ENCODE measurements at regions not wholly inside any gene's neighbourhood (a gene's known extent, or its start where the extent isn't known, plus 50 kb on each side); places are given as distances from the start of the nearest gene placed in this dataset.

DNA sequence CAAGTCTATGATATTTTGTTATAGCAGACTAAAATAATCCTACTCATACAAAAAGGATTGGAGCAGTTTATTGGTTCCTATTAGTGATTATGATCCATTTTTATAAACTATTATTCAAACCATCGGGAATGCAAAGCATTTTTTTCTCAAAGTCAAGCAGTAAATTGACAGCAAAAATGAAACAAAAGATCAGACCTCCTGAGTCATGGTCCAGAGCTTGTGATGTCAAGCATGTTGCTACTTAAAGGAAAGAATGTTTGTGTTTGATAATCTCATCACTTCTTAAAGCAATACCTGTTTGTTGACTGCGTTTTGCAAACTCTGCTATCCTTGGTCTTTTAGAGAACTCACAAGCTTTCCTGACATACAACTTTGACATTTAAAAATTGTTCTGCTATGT, 204.4 kb downstream of the SAMD5 start:
- no peak overlapping the region for H3K27ac ChIP-seq
- H3K4me3 ChIP-seq (ENCODE audit: low read depth in 1 of 2, low read length in 1 of 2) = no peak overlapping the region
- no peaks in the 10 kb centered on the region for H3K36me3 ChIP-seq
- no peak for TF ChIP-seq CTCF (IDR thresholded peaks at IDR 0.05)
- H3K4me1 ChIP-seq (ENCODE audit: control insufficient read depth in 1 of 2, insufficient read depth in 1 of 2, low read depth in 1 of 2, low read length in 1 of 2) = no peaks in the 10 kb centered on the region
- no peaks in the 10 kb centered on the region for H3K9me3 ChIP-seq
- no peaks in the 10 kb centered on the region for H3K27me3 ChIP-seq

- Histone ChIP-seq H3K9me3 (no peaks in the 10 kb centered on the region), H3K36me3 (no peaks in the 10 kb centered on the region), H3K4me1 (ENCODE audit: control insufficient read depth in 1 of 2, insufficient read depth in 1 of 2, low read depth in 1 of 2, low read length in 1 of 2) (no peaks in the 10 kb centered on the region), H3K27me3 (no peaks in the 10 kb centered on the region), H3K4me3 (ENCODE audit: low read depth in 1 of 2, low read length in 1 of 2) (no peak overlapping the region), H3K27ac (no peak overlapping the region)
- TF ChIP-seq CTCF (IDR thresholded peaks at IDR 0.05) = no peak
Observed at GRCh38 chr6:147715035-147715434, 206.5 kb downstream of the SAMD5 start.

GRCh38 chr6:147716434-147716833, 207.9 kb downstream of the SAMD5 start:
- Histone ChIP-seq H3K4me1 (ENCODE audit: control insufficient read depth in 1 of 2, insufficient read depth in 1 of 2, low read depth in 1 of 2, low read length in 1 of 2) (no peaks in the 10 kb centered on the region), H3K36me3 (no peaks in the 10 kb centered on the region), H3K9me3 (no peaks in the 10 kb centered on the region), H3K27ac (no peak overlapping the region), H3K27me3 (no peaks in the 10 kb centered on the region), H3K4me3 (ENCODE audit: low read depth in 1 of 2, low read length in 1 of 2) (no peak overlapping the region)
- no peak for TF ChIP-seq CTCF (IDR thresholded peaks at IDR 0.05)

GRCh38 chr6:147717991-147718390, 209.5 kb downstream of the SAMD5 start:
- TF ChIP-seq CTCF (IDR thresholded peaks at IDR 0.05) = no peak
- H3K36me3 ChIP-seq = no peaks in the 10 kb centered on the region
- H3K4me1 ChIP-seq (ENCODE audit: control insufficient read depth in 1 of 2, insufficient read depth in 1 of 2, low read depth in 1 of 2, low read length in 1 of 2) = no peaks in the 10 kb centered on the region
- H3K27me3 ChIP-seq = no peaks in the 10 kb centered on the region
- H3K9me3 ChIP-seq = no peaks in the 10 kb centered on the region
- no peak overlapping the region for H3K4me3 ChIP-seq (ENCODE audit: low read depth in 1 of 2, low read length in 1 of 2)
- H3K27ac ChIP-seq = no peak overlapping the region

- no peaks in the 10 kb centered on the region for H3K36me3 ChIP-seq
- TF ChIP-seq CTCF (IDR thresholded peaks at IDR 0.05) = no peak
- no peak overlapping the region for H3K27ac ChIP-seq
Observed at GRCh38 chr6:147722158-147722557, 213.7 kb downstream of the SAMD5 start.

GRCh38 chr6:147724454-147724853, 216.0 kb downstream of the SAMD5 start:
- no peak for TF ChIP-seq CTCF (IDR thresholded peaks at IDR 0.05)
- Histone ChIP-seq H3K27me3 (no peaks in the 10 kb centered on the region), H3K27ac (no peak overlapping the region), H3K9me3 (no peaks in the 10 kb centered on the region), H3K36me3 (no peaks in the 10 kb centered on the region), H3K4me3 (ENCODE audit: low read depth in 1 of 2, low read length in 1 of 2) (no peak overlapping the region), H3K4me1 (ENCODE audit: control insufficient read depth in 1 of 2, insufficient read depth in 1 of 2, low read depth in 1 of 2, low read length in 1 of 2) (no peaks in the 10 kb centered on the region)

More at GRCh38 chr6:147722158-147722557, 213.7 kb downstream of the SAMD5 start:
- H3K27me3 ChIP-seq = no peaks in the 10 kb centered on the region
- H3K4me3 ChIP-seq (ENCODE audit: low read depth in 1 of 2, low read length in 1 of 2) = no peak overlapping the region
- no peaks in the 10 kb centered on the region for H3K4me1 ChIP-seq (ENCODE audit: control insufficient read depth in 1 of 2, insufficient read depth in 1 of 2, low read depth in 1 of 2, low read length in 1 of 2)
- H3K9me3 ChIP-seq = no peaks in the 10 kb centered on the region

Data from neutrophil (primary cell).